ENCODE measurements at regions not wholly inside any gene's neighbourhood (a gene's known extent, or its start where the extent isn't known, plus 50 kb on each side); places are given as distances from the start of the nearest gene placed in this dataset.
A peak's percentile ranks its signal among the peaks of the same experiment; 100 is the strongest.
"Not testable (repeated sequence)": the region's sequence is repeated elsewhere in the genome, so short reads cannot be mapped to it uniquely, and the experiment has no call there.

- no peak for DNase-seq
Measured at GRCh38 chr2:7154656-7155055, 237.4 kb downstream of the RNF144A start.

GRCh38 chr2:7161501-7161900, 244.3 kb downstream of the RNF144A start:
- no peak for DNase-seq

- DNase-seq, result no peak
Measured at GRCh38 chr2:7165736-7166135, 248.5 kb downstream of the RNF144A start.

GRCh38 chr2:7167801-7168411, 250.7 kb downstream of the RNF144A start:
- DNase-seq, result no peak

GRCh38 chr2:7169593-7169992, 252.4 kb downstream of the RNF144A start:
- no peak for DNase-seq

GRCh38 chr2:7178996-7179395, 261.8 kb downstream of the RNF144A start:
- not testable (repeated sequence) for DNase-seq

GRCh38 chr2:7180638-7181370, 263.6 kb downstream of the RNF144A start:
- DNase-seq, result no peak

GRCh38 chr2:7182525-7182924, 265.3 kb downstream of the RNF144A start:
- no peak for DNase-seq

GRCh38 chr2:7189106-7189505, 271.9 kb downstream of the RNF144A start:
- no peak for DNase-seq

GRCh38 chr2:7190587-7191324, 273.5 kb downstream of the RNF144A start:
- DNase-seq, result no peak

- DNase-seq, result no peak
Measured at GRCh38 chr2:7191932-7192331, 274.7 kb downstream of the RNF144A start.

- DNase-seq, result no peak
Measured at GRCh38 chr2:7193457-7193856, 276.2 kb downstream of the RNF144A start.

- no peak for DNase-seq
Measured at GRCh38 chr2:7194950-7195349, 277.7 kb downstream of the RNF144A start.

GRCh38 chr2:7196883-7197282, 279.7 kb downstream of the RNF144A start:
- DNase-seq, result no peak

- no peak for DNase-seq
Measured at GRCh38 chr2:7201851-7202250, 284.6 kb downstream of the RNF144A start.

GRCh38 chr2:7203056-7203467, 285.9 kb downstream of the RNF144A start:
- peak; percentile 43 for DNase-seq

- DNase-seq, result no peak
Measured at GRCh38 chr2:7205151-7205830, 288.1 kb downstream of the RNF144A start.

- no peak for DNase-seq
Measured at GRCh38 chr2:7206111-7206810, 289.0 kb downstream of the RNF144A start.

- no peak for DNase-seq
Measured at GRCh38 chr2:7207631-7208030, 290.4 kb downstream of the RNF144A start.

GRCh38 chr2:7209757-7210555, 292.7 kb downstream of the RNF144A start:
- no peak for DNase-seq

GRCh38 chr2:7210712-7211111, 293.5 kb downstream of the RNF144A start:
- DNase-seq, result no peak

GRCh38 chr2:7225848-7226247, 308.6 kb downstream of the RNF144A start:
- no peak for DNase-seq

Data from activated T-cell treated with anti-CD3 and anti-CD28 coated beads, Interleukin-2, amount 50 U/mL, for 1 hour (primary cell).